ENCODE measurements at regions not wholly inside any gene's neighbourhood (a gene's known extent, or its start where the extent isn't known, plus 50 kb on each side); places are given as distances from the start of the nearest gene placed in this dataset.

- CTCF ChIA-PET = interaction anchor here (1.0 to 1.5 kb wide), 4 partner anchors 9 to 16 kb away, joined by 3 read pairs; no protein-coding TSS in a partner anchor
- no peaks in the 10 kb centered on the region for H3K9me3 ChIP-seq
- H3K27ac ChIP-seq = no peak overlapping the region
- no peak for FAIRE-seq
- DNase-seq (ENCODE audit: low read depth in 1 of 2, low spot score in 1 of 2) = no peak
- no peak for ATAC-seq
- TF ChIP-seq RCOR1 (IDR thresholded peaks at IDR 0.05; ENCODE audit: low read depth, low read length) = no peak
- no peak for TF ChIP-seq POLR2AphosphoS2 (conservative IDR thresholded peaks at IDR 0.05; ENCODE audit: low read length)
- no peak for TF ChIP-seq JUNB (IDR thresholded peaks at IDR 0.05)
- TF ChIP-seq PBX3 (IDR thresholded peaks at IDR 0.05) = no peak
- TF ChIP-seq MAX (IDR thresholded peaks at IDR 0.05) = no peak
- no peak overlapping the region for H3K4me3 ChIP-seq
- H3K4me1 ChIP-seq = no peaks in the 10 kb centered on the region
- WGBS (ENCODE audit: missing lambda C conversion rate) = 88% methylated on average over 4 of the region's 4 CpGs
- no peak overlapping the region for H3K4me2 ChIP-seq
- POLR2A ChIA-PET = no interaction called here
Measured at GRCh38 chr9:78778861-78779374, 482.0 kb downstream of the PSAT1 start.

GRCh38 chr9:78781681-78782080 is 484.8 kb downstream of the PSAT1 start:
- ATAC-seq (no peak), DNase-seq (ENCODE audit: low read depth in 1 of 2, low spot score in 1 of 2) (peak in 1 of 2 experiments; percentile 5), FAIRE-seq (no peak)
- CTCF ChIA-PET = no interaction called here
- Histone ChIP-seq H3K27ac (no peak overlapping the region), H3K4me1 (0 out of 3 replicates have a peak, but pooled peaks cover 5% of the 10 kb centered on the region), H3K9me3 (no peaks in the 10 kb centered on the region), H3K4me2 (no peak overlapping the region), H3K4me3 (no peak overlapping the region)
- TF ChIP-seq ESRRA (IDR thresholded peaks at IDR 0.05; ENCODE audit: borderline replicate concordance, low read length) (no peak), EP300 (IDR thresholded peaks at IDR 0.05) (no peak), RFX5 (IDR thresholded peaks at IDR 0.05) (no peak), PHF8 (IDR thresholded peaks at IDR 0.05; ENCODE audit: borderline replicate concordance, low read depth) (no peak), NR3C1 (IDR thresholded peaks at IDR 0.05) (no peak), GATA3 (IDR thresholded peaks at IDR 0.05; ENCODE audit: borderline replicate concordance) (no peak), KDM1A (IDR thresholded peaks at IDR 0.05; ENCODE audit: low read depth) (no peak), FOSL2 (IDR thresholded peaks at IDR 0.05) (no peak), FOSL2 (CRISPR knock-in tag; IDR thresholded peaks at IDR 0.05) (no peak), TP53 (CRISPR knock-in tag; IDR thresholded peaks at IDR 0.05) (no peak), RNF2 (IDR thresholded peaks at IDR 0.05; ENCODE audit: borderline replicate concordance, low read depth) (no peak), MAX (IDR thresholded peaks at IDR 0.05) (no peak), ZFP36 (IDR thresholded peaks at IDR 0.05; ENCODE audit: borderline replicate concordance, partially characterized antibody) (no peak), BHLHE40 (IDR thresholded peaks at IDR 0.05; ENCODE audit: low read depth, low read length) (no peak), ZNF302 (CRISPR knock-in tag; IDR thresholded peaks at IDR 0.05) (no peak), HES2 (IDR thresholded peaks at IDR 0.05) (no peak), HOXA7 (CRISPR knock-in tag; IDR thresholded peaks at IDR 0.05) (no peak)
- WGBS (ENCODE audit: missing lambda C conversion rate) = 92% methylated on average over 4 of the region's 4 CpGs
- POLR2A ChIA-PET = no interaction called here

GRCh38 chr9:78782234-78782633 is 485.3 kb downstream of the PSAT1 start:
- no peak overlapping the region for H3K27ac ChIP-seq
- TF ChIP-seq POLR2AphosphoS2 (conservative IDR thresholded peaks at IDR 0.05; ENCODE audit: low read length) (no peak), PBX3 (IDR thresholded peaks at IDR 0.05) (no peak), MAFK (IDR thresholded peaks at IDR 0.05; ENCODE audit: partially characterized antibody) (peak; percentile 25)
- no peak overlapping the region for H3K4me2 ChIP-seq
- H3K9me3 ChIP-seq = no peaks in the 10 kb centered on the region
- DNase-seq (ENCODE audit: low read depth in 1 of 2, low spot score in 1 of 2) (no peak), FAIRE-seq (no peak), ATAC-seq (no peak)
- WGBS (ENCODE audit: missing lambda C conversion rate) = 59% methylated on average over 3 of the region's 3 CpGs
- H3K4me1 ChIP-seq = 0 out of 3 replicates have a peak, but pooled peaks cover 9% of the 10 kb centered on the region
- ChIA-PET CTCF (no interaction called here), POLR2A (no interaction called here)
- H3K4me3 ChIP-seq = no peak overlapping the region
